GM06990 (cell line): ENCODE measurements at regions not wholly inside any gene's neighbourhood (a gene's known extent, or its start where the extent isn't known, plus 50 kb on each side); places are given as distances from the start of the nearest gene placed in this dataset.

Source experiments
- DNase-seq: peaks from one replicate; pipeline ENCODE4 v3.0.0-alpha.2; 2011; ENCODE audit not compliant: insufficient read length; ENCODE audit errors: extremely low read depth
- H3K27me3 ChIP-seq: replicated peaks from 2 replicates; pipeline ENCODE4 v1.6.0; 2011; ENCODE audit warnings: low read length; ENCODE audit not compliant: control insufficient read depth, insufficient read depth
- H3K36me3 ChIP-seq: 2 replicates; pipeline ENCODE4 v1.5.1; 2011; ENCODE audit warnings: low read length; ENCODE audit not compliant: control insufficient read depth, insufficient read depth
- H3K4me3 ChIP-seq: replicated peaks from 2 replicates; pipeline ENCODE4 v1.5.1; 2011; ENCODE audit warnings: low read depth, mild to moderate bottlenecking, control low read depth, low read length
- CTCF ChIP-seq: IDR thresholded peaks from 2 replicates; pipeline ENCODE4 v1.5.1; 2011; ENCODE audit warnings: low read length, control low read depth, mild to moderate bottlenecking, inconsistent platforms; ENCODE audit not compliant: insufficient read depth, poor library complexity, severe bottlenecking

GRCh38 chr14:61215222-61216020 is 65.7 kb downstream of the TMEM30B start:
- H3K27me3 ChIP-seq, result no peaks in the 10 kb centered on the region; the same call in 1 of the 2 replicates
- no peak overlapping the region for H3K4me3 ChIP-seq
- no peak for DNase-seq
- H3K36me3 ChIP-seq, result no peaks in the 10 kb centered on the region
- no peak for TF ChIP-seq CTCF

- Histone ChIP-seq H3K27me3 (no peaks in the 10 kb centered on the region; the same call in none of the 2 replicates), H3K36me3 (no peaks in the 10 kb centered on the region), H3K4me3 (no peak overlapping the region)
- no peak for DNase-seq
- no peak for TF ChIP-seq CTCF
Observed at GRCh38 chr14:61213920-61214319, 67.2 kb downstream of the TMEM30B start.

GRCh38 chr14:61213191-61213621 is 67.9 kb downstream of the TMEM30B start:
- no peak for TF ChIP-seq CTCF
- H3K36me3 ChIP-seq, result no peaks in the 10 kb centered on the region
- DNase-seq, result no peak
- no peak overlapping the region for H3K4me3 ChIP-seq
- H3K27me3 ChIP-seq, result no peaks in the 10 kb centered on the region; the same call in none of the 2 replicates

GRCh38 chr14:61212546-61212945 is 68.6 kb downstream of the TMEM30B start:
- no peak for DNase-seq
- Histone ChIP-seq H3K36me3 (no peaks in the 10 kb centered on the region), H3K27me3 (no peaks in the 10 kb centered on the region; the same call in none of the 2 replicates), H3K4me3 (no peak overlapping the region)
- no peak for TF ChIP-seq CTCF

- no peak for TF ChIP-seq CTCF
- Histone ChIP-seq H3K27me3 (no peaks in the 10 kb centered on the region; the same call in none of the 2 replicates), H3K4me3 (no peak overlapping the region), H3K36me3 (no peaks in the 10 kb centered on the region)
- DNase-seq, result no peak
Observed at GRCh38 chr14:61211476-61212255, 69.5 kb downstream of the TMEM30B start.
